GM18907 (cell line): ENCODE measurements at regions not wholly inside any gene's neighbourhood (a gene's known extent, or its start where the extent isn't known, plus 50 kb on each side); places are given as distances from the start of the nearest gene placed in this dataset.
"Not testable (repeated sequence)": the region's sequence is repeated elsewhere in the genome, so short reads cannot be mapped to it uniquely, and the experiment has no call there.

ENCODE experiments used
- ATAC-seq: cut with Tn5 transposase; IDR thresholded peaks from one replicate; pipeline ENCODE4 v1.9.1; 2021; ENCODE audit warnings: mild to moderate bottlenecking, moderate library complexity; ENCODE audit not compliant: unreplicated experiment

DNA sequence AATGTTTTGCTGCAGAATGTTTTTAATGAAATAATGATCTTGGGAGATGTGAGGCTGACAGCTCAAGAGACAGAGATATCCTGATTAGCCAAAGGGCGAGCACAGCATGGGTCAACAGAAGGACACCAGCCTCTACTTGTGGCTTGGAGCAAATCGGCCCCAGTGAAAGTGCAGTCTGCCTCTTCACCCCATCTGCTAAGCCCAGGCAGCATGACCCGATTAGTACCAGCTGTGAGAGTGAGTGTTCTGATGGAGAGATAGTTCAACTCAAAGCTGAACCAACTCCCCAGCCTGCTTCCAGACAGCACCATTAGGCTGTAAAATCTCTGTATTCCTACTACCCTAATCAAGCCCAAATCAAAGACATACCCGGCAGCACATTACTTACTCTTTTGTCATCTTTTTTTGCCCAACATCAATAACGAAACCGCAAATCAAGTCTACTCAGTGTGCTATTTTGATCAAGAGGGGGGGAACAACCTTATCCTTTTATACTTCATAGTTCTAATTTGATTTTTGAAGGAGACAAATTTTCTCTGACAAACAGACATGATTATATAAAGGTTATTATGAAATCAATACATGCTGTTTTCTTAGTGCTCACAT lies 514.1 kb upstream of the NRSN1 start:
- no peak for ATAC-seq

DNA sequence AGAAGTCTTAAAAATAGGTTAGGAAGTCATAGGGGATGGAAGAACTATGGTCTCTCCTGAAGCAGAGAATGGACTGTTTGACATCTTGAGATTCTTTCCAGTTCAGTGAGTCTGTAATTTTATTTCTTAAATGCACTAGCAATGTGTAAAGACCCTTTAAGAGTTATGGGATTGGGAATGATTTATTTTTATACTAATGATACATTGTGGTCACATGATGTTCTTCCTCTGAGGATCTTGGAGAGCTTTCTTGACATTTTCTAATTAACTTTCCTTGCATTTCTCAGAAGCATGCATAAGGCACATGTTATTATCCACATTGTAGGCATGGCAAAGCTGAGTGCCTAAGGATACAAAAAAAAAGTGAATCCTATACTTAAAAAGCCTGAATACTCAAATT lies 507.6 kb upstream of the NRSN1 start:
- ATAC-seq, result no peak

DNA sequence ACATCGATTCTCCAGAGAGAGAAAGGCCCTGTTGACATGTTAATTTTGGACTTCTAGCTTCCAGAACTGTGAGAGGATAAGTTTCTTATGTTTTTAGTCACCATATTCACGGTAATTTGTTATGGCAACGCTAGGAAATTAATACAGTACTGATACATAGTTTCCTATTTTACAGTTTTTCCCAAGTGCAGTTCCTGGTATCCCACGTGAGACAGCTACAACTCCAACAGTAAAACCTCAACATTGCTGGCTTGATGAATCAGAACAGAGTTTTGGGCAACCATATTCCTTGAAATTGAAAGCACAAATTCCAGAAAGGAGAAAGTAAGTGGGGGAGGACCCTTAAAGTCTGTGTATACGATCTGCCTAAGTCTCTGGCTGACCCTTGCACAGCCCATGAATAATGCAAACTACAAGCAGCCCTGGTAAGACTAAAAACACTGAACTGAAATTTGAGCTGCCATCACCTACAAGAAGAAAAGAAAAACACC lies 505.1 kb upstream of the NRSN1 start:
- ATAC-seq, result no peak

DNA sequence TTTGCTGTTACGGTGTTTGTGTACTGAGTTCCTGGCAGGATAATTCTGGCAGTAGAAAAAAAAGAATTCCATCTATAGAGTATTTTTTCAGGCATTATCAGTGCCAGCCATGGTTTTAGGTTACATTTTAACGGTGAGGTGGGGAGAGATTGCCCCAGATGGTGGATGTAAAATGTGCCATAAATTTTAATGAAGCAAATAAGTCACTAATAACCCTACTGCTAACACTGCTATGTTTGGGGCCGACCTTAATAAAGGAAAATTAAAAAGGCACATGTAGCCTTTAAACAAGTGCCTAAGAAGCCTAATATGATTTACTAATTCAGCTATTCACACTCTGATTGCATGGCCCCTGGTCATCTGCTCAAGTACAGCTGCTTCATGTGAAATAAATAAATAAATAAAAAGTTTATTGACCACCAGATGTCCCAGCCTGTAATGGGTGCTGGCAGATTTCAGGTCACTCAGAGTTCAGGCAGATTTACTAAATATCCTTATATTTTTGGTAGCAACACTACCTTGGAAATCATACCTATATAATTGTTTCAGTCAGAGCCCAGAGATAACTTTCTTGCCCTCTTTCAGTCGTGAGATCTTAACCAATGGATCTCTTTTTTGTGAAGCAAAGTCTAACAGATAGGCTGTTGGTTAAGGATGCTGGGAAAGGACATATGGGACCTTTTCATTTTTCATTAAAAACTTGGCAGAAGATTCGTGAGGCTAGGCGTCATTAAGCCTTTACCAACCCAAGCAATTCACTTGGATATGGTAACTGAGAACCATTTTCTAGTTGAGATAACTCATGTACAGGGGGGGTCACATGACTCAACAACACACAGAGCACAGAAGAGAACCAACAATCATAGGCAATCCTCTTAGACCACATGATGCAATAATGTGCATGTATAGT lies 495.0 kb upstream of the NRSN1 start:
- ATAC-seq, result no peak

DNA sequence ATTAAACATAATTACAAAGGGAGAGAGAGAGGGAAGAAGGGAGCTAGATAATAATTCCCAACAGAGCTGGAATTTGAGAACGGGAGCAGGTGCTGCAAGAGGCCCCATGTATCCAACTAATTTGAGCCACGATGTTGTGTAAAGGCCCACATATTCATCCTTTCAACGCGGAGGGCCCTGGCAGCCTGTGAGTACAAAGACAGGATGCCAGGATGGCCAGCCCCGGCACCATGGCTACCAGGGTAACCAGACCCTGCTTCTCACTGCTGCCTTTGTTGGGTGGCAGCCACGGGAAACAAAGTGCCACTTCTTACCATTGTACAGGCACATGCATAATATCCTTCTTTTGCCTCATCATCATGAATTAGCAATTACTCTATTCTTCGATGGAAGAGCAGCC lies 492.0 kb upstream of the NRSN1 start:
- no peak for ATAC-seq

DNA sequence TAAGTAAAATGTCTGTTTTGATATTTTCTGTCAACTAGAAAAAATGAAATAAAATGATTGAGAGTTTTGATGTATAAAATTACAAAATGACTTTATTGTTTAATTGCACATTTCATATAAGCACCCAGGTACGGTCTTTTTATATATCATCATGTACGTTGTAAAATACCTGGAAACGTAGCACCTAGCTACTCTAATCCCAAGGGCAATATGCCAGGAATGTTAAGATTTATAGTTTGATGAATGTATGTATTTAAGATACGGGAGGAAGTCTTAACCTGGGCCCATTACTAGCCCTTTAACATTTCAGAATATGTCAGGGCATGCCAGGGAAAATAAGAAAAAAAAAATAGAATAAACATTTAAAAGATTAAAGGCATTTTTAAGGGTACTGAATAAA lies 490.9 kb upstream of the NRSN1 start:
- ATAC-seq, result no peak

DNA sequence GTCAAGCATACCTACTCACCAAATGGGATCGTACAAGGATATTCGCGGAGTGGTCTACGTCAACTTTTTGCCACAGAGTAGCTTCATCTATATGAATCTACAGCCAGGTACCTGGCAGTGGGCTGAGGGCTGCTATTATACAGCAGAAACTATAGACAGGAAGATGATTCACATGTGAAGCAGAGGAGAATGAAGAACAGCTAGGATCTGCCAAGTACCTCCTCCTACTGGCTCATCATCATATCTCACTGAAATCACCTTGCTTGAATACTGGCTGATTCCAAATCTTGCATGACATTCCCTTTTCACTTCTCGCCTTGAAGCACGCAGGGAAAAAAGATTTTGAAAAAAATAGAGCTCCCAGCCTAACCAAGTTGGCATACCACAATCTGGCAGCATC lies 488.7 kb upstream of the NRSN1 start:
- no peak for ATAC-seq

DNA sequence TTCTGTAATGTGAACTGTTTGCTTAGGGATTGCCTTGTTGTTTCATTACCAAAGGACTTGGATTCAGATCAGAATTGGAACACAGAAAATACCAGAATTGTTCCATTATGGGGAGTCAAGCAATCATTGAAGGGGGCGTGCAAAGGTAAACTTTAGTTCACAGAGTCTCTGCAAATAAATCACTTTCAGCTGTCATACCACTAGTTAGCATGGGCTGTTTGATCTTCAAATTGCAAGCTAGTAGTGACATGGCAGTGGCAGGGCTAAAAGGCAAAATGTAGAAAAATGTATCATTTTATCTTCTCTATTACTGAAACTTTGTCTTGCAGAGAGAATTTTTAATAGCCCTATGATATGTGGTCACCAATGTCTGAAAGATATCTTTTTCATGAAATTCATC lies 483.2 kb upstream of the NRSN1 start:
- no peak for ATAC-seq

DNA sequence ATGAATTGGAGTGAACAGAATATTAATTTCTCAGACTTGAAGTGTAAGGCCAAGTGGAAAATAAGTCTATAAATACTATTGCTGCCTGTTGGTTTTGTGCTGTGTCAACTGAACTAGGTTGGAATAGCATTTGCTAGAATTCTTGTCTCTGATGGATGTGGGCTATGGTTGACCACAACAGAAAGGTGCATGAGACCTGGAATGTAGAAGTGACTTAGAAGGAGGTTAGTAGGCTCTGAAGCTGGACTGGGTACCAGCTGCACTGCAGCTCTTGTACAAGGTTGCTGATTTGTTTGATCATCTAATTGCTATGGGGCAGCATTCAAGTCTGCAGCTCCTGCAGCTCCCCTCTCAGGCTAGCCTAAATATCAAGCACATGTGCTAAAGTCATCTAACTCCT lies 479.0 kb upstream of the NRSN1 start:
- ATAC-seq, result no peak

DNA sequence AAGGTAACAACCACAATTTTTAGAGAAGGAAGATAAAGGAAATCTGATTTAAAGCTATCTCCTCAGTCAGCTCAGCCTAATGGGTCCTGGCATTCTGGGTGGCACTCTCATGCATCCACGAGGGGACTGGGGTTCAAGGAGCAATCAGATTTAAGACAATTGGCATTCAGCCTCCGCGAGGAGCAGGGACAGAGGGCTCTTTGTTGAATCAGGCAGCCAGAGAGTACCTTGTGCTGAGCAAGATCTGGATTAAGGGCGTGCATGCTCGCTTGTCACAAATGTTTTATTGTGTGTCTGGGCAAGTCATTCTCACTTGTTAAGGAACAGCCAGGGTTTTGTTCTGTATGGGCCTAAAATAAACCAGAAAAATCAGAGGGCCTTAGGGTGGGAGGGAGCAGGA lies 475.3 kb upstream of the NRSN1 start:
- ATAC-seq, result no peak

DNA sequence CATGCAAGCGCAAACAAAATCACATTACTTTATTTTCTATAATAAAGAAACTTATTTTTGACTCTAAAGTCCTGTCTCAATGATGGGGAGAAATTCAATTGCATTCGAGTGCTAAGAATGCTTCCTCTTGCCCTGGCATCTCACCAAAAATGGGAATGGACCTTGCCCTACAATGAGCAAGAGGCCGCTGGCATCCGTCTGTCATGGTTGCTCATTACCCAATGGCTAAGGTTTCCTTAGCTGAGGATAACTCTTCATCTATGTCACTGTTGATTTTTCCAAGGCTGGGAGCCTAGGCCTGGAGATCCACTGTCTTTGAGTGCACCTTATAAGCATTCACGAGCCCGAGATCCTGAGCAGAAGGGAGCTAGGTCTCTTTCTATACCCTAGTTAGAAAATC lies 471.3 kb upstream of the NRSN1 start:
- no peak for ATAC-seq

DNA sequence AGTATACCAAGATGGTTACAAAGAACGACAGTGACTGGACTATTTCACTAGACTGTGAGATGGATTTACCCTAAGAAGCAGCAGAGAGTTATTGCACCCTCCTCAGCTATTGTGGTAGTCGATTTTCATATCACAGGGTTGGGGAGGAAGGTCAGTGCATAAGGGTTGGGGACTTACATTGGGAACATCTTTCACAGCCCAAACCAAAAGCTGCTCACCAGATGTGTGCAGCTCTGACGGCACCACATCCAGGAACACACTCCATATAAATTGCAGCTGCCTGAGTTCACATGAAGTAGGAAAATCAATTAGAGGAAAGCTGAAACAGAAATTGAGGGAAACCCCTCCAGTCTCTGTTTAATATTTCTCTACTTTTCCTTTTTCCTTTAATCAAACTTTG lies 470.5 kb upstream of the NRSN1 start:
- ATAC-seq, result no peak

DNA sequence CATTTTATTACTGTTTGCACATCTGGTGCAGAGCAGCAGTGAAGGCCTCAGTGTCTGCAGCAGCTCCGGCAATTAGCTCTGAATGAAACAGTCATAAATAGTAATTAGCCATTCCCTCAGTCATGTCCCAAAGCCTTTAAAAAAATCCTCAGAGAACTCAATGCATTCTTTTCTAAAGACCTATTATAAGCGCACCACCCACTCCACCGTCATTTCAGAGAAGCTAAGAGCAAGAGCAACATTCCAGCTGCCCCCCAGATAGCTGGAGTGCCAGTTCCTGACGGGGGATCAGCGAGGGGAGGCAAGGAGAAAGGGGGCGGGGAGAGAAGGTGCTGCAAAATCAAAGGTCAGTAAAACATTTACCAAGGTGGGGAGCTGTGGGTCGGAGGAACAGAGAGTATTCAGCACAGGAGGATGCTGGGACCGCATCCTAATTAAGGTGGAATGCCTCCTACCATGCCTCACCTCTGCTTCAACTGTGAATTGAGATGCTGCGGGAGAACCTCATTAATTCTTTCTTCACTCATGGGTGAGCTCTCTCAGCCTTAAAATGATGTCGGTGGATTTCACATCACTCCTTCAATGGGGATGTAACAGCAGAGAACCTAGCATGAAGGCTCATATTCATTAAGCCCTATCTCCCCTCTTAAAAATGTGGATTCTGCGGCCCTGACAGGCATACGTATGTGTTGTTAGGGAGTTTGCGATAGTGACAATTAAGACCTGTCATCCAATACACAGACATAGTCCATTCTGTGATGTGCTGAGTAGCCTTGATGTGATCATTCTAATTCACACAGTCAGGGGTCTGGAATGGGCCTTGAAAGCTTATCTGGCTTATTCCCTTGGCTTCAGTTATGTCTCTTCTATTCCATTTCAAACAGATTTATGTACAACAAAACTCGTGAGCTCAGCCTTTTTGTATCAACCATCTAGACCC lies 469.5 kb upstream of the NRSN1 start:
- ATAC-seq, result no peak

DNA sequence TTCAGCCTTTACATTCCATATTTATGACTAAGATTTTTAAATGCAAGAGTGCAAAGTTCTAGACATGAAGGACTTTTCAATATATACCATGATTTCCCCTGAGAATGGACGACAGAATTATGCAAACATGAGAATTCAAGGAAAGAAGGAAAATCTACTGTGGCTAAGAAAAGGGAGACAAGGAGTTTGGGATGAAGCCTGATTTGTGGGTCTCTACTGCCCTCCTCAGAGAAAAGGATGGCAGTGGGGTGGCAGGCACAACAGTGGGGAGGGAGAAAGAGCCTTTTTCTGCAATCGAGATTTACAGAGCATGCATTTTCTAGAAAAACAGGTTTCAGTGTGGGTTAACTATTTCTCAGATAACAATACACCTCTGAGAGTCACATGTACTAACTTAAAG lies 466.9 kb upstream of the NRSN1 start:
- no peak for ATAC-seq

DNA sequence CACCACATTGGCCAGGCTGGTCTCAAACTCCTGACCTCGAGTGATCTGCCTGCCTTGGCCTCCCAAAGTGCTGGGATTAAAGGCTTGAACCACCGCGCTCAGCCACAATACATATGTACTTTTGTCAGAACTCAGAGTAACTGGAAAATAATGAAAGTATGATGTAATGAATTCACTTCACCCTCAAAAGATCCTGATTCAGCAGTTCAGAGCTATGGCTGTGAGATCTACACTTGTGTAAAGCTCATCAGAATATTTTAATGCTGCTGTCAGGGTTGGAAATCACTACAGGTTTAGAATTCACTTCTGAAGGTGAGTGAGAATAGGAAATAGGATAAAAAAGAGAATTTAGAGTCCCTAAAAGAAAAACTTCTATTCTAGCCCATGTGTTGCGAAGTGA lies 464.5 kb upstream of the NRSN1 start:
- ATAC-seq, result no peak

DNA sequence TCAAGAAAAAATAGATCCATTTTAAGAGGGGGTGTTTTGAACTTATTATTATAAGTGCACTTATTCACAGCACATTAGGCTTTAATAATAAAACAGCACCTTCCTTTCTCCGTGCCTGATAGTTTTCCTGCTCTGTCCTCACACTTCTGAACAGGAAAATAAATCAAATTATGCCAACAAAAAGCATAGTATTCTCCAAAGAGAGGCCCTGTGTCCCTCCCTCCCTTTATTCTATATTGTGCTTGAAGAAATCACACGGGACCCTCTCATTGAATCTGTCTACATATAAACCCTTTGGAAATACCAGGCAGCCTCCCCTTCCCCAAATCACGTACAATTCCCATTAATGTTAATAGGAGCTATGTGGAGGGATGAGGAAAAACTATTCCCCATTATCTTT lies 462.9 kb upstream of the NRSN1 start:
- no peak for ATAC-seq

DNA sequence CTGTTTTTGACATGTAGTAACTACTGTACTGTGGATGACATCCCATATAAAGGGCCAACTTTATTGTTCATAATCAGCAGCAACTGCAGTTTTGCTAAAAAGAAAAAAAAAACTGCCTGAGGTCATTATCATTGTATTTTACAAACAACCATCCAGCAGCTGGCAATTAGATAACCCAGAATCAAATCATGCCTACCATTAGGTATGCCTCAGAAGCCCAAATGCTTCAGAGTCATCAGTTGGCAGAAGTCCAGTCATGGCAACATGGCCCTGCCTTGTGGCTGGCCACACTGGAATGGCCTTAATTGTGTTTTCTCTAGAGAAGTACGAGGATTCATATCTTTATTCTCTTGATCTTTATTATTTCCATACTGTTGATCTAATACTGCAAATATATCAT lies 462.4 kb upstream of the NRSN1 start:
- no peak for ATAC-seq

DNA sequence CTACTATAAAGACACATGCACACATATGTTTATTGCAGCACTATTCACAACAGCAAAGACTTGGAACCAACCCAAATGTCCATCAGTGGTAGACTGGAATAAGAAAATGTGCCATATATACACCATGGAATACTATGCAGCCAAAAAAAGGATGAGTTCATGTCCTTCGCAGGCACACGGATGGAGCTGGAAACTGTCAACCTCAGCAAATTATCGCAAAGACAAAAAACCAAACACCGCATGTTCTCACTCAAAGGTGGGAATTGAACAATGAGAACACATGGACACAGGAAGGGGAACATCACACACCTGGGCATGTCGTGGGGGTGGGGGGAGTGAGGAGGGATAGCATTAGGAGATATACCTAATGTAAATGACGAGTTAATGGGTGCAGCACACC lies 460.1 kb upstream of the NRSN1 start:
- ATAC-seq, result not testable (repeated sequence)

DNA sequence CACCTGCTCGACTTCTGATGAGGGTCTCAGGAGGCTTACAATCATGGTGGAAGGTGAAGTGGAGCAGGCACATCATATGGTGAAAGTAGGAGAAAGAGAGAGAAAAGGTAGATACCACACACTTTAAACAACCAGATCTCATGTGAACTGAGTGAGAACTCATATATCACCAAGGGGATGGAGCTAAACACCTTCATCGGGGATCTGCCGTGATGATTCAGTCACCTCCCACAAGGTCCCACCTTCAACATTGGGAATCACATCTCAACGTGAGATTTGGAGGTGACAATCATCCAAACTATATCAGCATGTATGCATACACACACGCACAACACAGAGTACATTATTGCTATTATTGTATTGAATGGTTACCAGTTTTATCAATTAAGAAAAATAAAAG lies 453.3 kb upstream of the NRSN1 start:
- no peak for ATAC-seq

DNA sequence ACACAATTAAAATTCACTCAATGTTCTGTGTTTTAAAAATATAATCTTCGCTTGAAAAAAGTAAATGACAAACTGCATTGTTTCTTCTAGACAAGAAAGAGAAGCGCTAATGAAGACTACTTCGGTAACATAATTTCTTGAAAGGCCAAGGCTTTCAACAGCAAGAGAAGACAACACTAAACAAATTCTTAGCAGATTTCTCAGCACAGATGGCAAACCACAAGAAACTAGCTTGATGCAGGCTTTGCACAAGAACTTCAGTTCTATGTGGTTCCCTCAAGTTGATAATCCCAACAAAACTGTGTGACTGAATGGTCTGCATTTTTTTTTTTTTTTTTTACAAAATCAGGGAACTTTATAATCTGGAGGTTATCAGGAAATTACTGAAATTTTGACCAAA lies 447.4 kb upstream of the NRSN1 start:
- ATAC-seq, result no peak

DNA sequence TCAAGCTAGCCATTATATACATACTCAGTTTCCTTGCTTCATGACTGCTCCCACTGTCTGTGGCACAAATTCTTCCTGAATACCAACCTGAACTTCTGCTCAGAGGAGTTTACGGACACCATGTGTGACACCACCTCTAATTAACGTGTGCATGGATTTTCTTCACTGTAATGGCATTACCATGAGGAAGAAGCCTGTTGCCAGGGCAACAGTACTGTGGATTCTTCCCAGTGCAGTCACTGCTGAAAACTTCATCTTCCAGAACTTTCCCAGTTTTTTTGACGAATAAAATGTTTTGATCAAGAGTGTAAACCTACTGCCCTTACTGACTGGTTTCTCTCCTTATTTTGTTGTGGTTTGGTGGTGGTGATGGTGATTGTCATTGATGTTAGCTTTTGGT lies 444.3 kb upstream of the NRSN1 start:
- ATAC-seq, result no peak
